K562 (cell line): ENCODE measurements at regions not wholly inside any gene's neighbourhood (a gene's known extent, or its start where the extent isn't known, plus 50 kb on each side); places are given as distances from the start of the nearest gene placed in this dataset.

Source experiments
- GATA2 ChIP-seq: sonication (generic); formaldehyde crosslinking; IDR thresholded peaks from 2 replicates; pipeline ENCODE4 v1.4.0; 2020; ENCODE audit warnings: mild to moderate bottlenecking, missing genetic modification reagents
- POLR2A ChIP-seq: fragments of 450-650 bp; conservative IDR thresholded peaks from 2 replicates; pipeline ENCODE4 v1.6.1; 2016
- POLR2AphosphoS2 ChIP-seq: IDR thresholded peaks from 2 replicates; pipeline ENCODE4 v1.6.1; 2012; ENCODE audit warnings: low read length, improper control_type of control experiment
- TBL1XR1 ChIP-seq, 2 experiments: IDR thresholded peaks; 2 replicates each; pipeline ENCODE4 v1.6.1; 2012; ENCODE audit warnings: improper control_type of control experiment in 2 of 2, low read length in 2 of 2, mild to moderate bottlenecking in 1 of 2
- TBP ChIP-seq: optimal IDR thresholded peaks from 2 replicates; pipeline ENCODE3; 2011; ENCODE audit warnings: low read depth, low read length, improper control_type of control experiment
- TF ChIP-seq, protein P1 (sequence below): fragments of 250-450 bp; sonication (Bioruptor Pico); IDR thresholded peaks from 2 replicates; pipeline ENCODE4 v1.8.0; 2021; ENCODE audit warnings: moderate library complexity, mild to moderate bottlenecking, inconsistent platforms
- TF ChIP-seq, protein P2 (sequence below): fragments of 250-450 bp; sonication (Bioruptor Pico); IDR thresholded peaks from 2 replicates; pipeline ENCODE4 v1.4.0; 2020; ENCODE audit warnings: mild to moderate bottlenecking, moderate library complexity

DNA sequence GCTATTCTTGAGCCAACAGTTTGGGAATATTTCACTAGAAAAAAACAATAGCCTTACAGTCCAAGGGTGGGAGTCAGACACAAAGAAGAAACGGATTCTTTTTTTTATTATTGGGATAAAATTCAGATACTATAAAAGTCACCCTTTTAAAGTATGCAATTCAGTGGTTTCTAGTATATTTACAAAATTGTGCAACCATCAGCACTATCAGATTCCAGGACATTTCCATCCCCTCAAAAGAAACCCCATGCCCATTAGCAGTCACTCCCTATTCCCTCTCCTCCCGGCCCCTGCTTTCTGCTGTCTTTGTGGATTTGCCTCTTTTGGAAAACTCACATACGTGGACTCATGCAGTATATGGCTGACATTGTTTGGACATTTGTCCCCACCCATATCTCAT, 134.4 kb downstream of the C16orf95 start:
- TF ChIP-seq POLR2AphosphoS2 (no peak), GATA2 (CRISPR knock-in tag) (no peak), TBP (no peak), TBL1XR1 (IDR thresholded peaks at IDR 0.05; ENCODE audit: low read length in 2 of 2) (no peak), POLR2A (no peak)
- TF ChIP-seq, protein P1, sequence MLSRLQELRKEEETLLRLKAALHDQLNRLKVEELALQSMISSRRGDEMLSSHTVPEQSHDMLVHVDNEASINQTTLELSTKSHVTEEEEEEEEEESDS (CRISPR knock-in tag): no peak
- TF ChIP-seq, protein P2, sequence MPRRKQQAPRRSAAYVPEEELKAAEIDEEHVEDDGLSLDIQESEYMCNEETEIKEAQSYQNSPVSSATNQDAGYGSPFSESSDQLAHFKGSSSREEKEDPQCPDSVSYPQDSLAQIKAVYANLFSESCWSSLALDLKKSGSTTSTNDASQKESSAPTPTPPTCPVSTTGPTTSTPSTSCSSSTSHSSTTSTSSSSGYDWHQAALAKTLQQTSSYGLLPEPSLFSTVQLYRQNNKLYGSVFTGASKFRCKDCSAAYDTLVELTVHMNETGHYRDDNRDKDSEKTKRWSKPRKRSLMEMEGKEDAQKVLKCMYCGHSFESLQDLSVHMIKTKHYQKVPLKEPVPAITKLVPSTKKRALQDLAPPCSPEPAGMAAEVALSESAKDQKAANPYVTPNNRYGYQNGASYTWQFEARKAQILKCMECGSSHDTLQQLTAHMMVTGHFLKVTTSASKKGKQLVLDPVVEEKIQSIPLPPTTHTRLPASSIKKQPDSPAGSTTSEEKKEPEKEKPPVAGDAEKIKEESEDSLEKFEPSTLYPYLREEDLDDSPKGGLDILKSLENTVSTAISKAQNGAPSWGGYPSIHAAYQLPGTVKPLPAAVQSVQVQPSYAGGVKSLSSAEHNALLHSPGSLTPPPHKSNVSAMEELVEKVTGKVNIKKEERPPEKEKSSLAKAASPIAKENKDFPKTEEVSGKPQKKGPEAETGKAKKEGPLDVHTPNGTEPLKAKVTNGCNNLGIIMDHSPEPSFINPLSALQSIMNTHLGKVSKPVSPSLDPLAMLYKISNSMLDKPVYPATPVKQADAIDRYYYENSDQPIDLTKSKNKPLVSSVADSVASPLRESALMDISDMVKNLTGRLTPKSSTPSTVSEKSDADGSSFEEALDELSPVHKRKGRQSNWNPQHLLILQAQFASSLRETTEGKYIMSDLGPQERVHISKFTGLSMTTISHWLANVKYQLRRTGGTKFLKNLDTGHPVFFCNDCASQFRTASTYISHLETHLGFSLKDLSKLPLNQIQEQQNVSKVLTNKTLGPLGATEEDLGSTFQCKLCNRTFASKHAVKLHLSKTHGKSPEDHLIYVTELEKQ (CRISPR knock-in tag): no peak
